SK-N-SH (cell line): ENCODE measurements at regions not wholly inside any gene's neighbourhood (a gene's known extent, or its start where the extent isn't known, plus 50 kb on each side); places are given as distances from the start of the nearest gene placed in this dataset.

ENCODE experiments used
- CTCF ChIA-PET: fragments of 300-600, 350-600 bp; formaldehyde crosslinking; extraction: SDS; loops from one replicate; lab custom pipeline; 2021; lab: Yijun Ruan, JAX
- POLR2A ChIA-PET: fragments of 350-600 bp; sonication (Branson Sonifier 250); formaldehyde crosslinking; extraction: SDS; loops from one replicate; lab custom pipeline; 2020; ENCODE audit warnings: antibody characterized with exemption, inconsistent platforms; lab: Yijun Ruan, JAX
- DNase-seq: peaks from one replicate; pipeline ENCODE4 v3.0.0; 2012
- H2AFZ ChIP-seq: fragments of 200-600 bp; sonication (generic); 2 replicates; pipeline ENCODE4 v1.8.1; 2016; ENCODE audit warnings: antibody characterized with exemption, mild to moderate bottlenecking, low read depth
- H3F3A ChIP-seq: fragments of 200-600 bp; sonication (generic); replicated peaks from 2 replicates; pipeline ENCODE3; 2016; ENCODE audit warnings: antibody characterized with exemption, mild to moderate bottlenecking; ENCODE audit not compliant: insufficient read depth
- H3K27ac ChIP-seq, 2 experiments: fragments of 200-500 bp in 1 of 2; fragments of 200-600 bp in 1 of 2; sonication (Bioruptor generic) in 1 of 2; sonication (generic), shearing (Covaris generic) in 1 of 2; 2 replicates each; pipeline versions ENCODE4 v1.5.1 to v1.6.1; 2014 to 2016; ENCODE audit warnings: low read depth in 2 of 2, inconsistent platforms in 1 of 2, low read length in 1 of 2, mild to moderate bottlenecking in 1 of 2, mixed read lengths in 1 of 2
- H3K27me3 ChIP-seq: fragments of 200-600 bp; sonication (generic), shearing (Covaris generic); 2 replicates; pipeline ENCODE4 v1.6.1; 2016; ENCODE audit warnings: mixed run types; ENCODE audit not compliant: insufficient read depth
- H3K36me3 ChIP-seq, 2 experiments: fragments of 200-500 bp in 1 of 2; fragments of 200-600 bp in 1 of 2; sonication (Bioruptor generic) in 1 of 2; sonication (generic) in 1 of 2; replicated peaks in 1 of 2; 2 replicates each; pipeline versions ENCODE3 to v1.5.1; 2014 to 2016; ENCODE audit warnings: low read length in 1 of 2, mild to moderate bottlenecking in 1 of 2; ENCODE audit not compliant: insufficient read depth in 2 of 2, control insufficient read depth in 1 of 2
- H3K4me1 ChIP-seq, 2 experiments: fragments of 200-500 bp in 1 of 2; fragments of 200-600 bp in 1 of 2; sonication (Bioruptor generic) in 1 of 2; sonication (generic), shearing (Covaris generic) in 1 of 2; 2 replicates each; pipeline versions ENCODE4 v1.5.1 to v1.6.1; 2014 to 2016; ENCODE audit warnings: low read depth in 1 of 2, low read length in 1 of 2, mixed run types in 1 of 2; ENCODE audit not compliant: insufficient read depth in 2 of 2, control insufficient read depth in 1 of 2
- H3K4me2 ChIP-seq: fragments of 200-600 bp; sonication (generic), shearing (Covaris generic); 2 replicates; pipeline ENCODE4 v1.6.1; 2017; ENCODE audit warnings: mixed run types
- H3K4me3 ChIP-seq, 2 experiments: fragments of 200-500 bp in 1 of 2; fragments of 200-600 bp in 1 of 2; sonication (Bioruptor generic) in 1 of 2; sonication (generic), shearing (Covaris generic) in 1 of 2; 2 replicates each; pipeline versions ENCODE4 v1.5.1 to v1.8.1; 2014 to 2016; ENCODE audit warnings: low read depth in 2 of 2, inconsistent platforms in 1 of 2, low read length in 1 of 2, mild to moderate bottlenecking in 1 of 2, mixed read lengths in 1 of 2, moderate library complexity in 1 of 2
- H3K79me2 ChIP-seq: fragments of 200-600 bp; sonication (generic); 2 replicates; pipeline ENCODE4 v1.8.1; 2017; ENCODE audit warnings: mild to moderate bottlenecking; ENCODE audit not compliant: insufficient read depth
- H3K9ac ChIP-seq: fragments of 200-600 bp; sonication (generic); 2 replicates; pipeline ENCODE4 v1.6.1; 2017; ENCODE audit warnings: mixed run types
- H3K9me2 ChIP-seq: fragments of 200-600 bp; sonication (generic); 2 replicates; pipeline ENCODE4 v1.6.1; 2017; ENCODE audit warnings: mixed run types
- H3K9me3 ChIP-seq: fragments of 200-600 bp; sonication (generic); 2 replicates; pipeline ENCODE4 v1.6.1; 2017; ENCODE audit warnings: mixed run types, mild to moderate bottlenecking, moderate library complexity
- H4K20me1 ChIP-seq: fragments of 200-600 bp; sonication (generic); 2 replicates; pipeline ENCODE4 v1.6.1; 2017; ENCODE audit warnings: mild to moderate bottlenecking, mixed run types; ENCODE audit not compliant: insufficient read depth
- ELF1 ChIP-seq: IDR thresholded peaks from 2 replicates; pipeline ENCODE4 v1.4.0; 2012
- EP300 ChIP-seq, 2 experiments: IDR thresholded peaks; 2 replicates each; pipeline versions ENCODE4 v1.4.0 to v1.6.1; 2012; ENCODE audit warnings: borderline replicate concordance in 1 of 2, low read depth in 1 of 2, low read length in 1 of 2
- EZH2phosphoT487 ChIP-seq: fragments of 200-600 bp; sonication (generic); IDR thresholded peaks from 2 replicates; pipeline ENCODE4 v1.6.1; 2017; ENCODE audit warnings: low read depth, mixed run types, mild to moderate bottlenecking, antibody characterized with exemption, moderate library complexity, borderline replicate concordance
- FOXM1 ChIP-seq: IDR thresholded peaks from 2 replicates; pipeline ENCODE4 v1.4.0; 2012; ENCODE audit warnings: low read depth, mild to moderate bottlenecking
- GATA2 ChIP-seq: sonication (generic); formaldehyde crosslinking; IDR thresholded peaks from 2 replicates; pipeline ENCODE4 v1.5.0; 2020; ENCODE audit warnings: mild to moderate bottlenecking, missing genetic modification reagents
- IRF3 ChIP-seq: fragments of 150-350 bp; IDR thresholded peaks from 2 replicates; pipeline ENCODE4 v1.6.1; 2016; ENCODE audit warnings: mild to moderate bottlenecking, low read depth, low read length
- JUND ChIP-seq: IDR thresholded peaks from 2 replicates; pipeline ENCODE4 v1.4.0; 2012
- MAX ChIP-seq: IDR thresholded peaks from 2 replicates; pipeline ENCODE4 v1.4.0; 2012; ENCODE audit warnings: low read depth
- MEF2A ChIP-seq: IDR thresholded peaks from 2 replicates; pipeline ENCODE4 v1.4.0; 2012; ENCODE audit warnings: low read depth, borderline replicate concordance
- MXI1 ChIP-seq: IDR thresholded peaks from 2 replicates; pipeline ENCODE4 v1.6.1; 2012; ENCODE audit warnings: mild to moderate bottlenecking, low read depth, low read length, improper control_type of control experiment
- NRF1 ChIP-seq: IDR thresholded peaks from 2 replicates; pipeline ENCODE4 v1.6.1; 2012; ENCODE audit warnings: low read depth, mild to moderate bottlenecking, low read length
- RAD21 ChIP-seq: IDR thresholded peaks from 2 replicates; pipeline ENCODE4 v1.6.1; 2012; ENCODE audit warnings: mild to moderate bottlenecking, low read length
- RCOR1 ChIP-seq: fragments of 150-350 bp; IDR thresholded peaks from 2 replicates; pipeline ENCODE4 v1.6.1; 2017; ENCODE audit warnings: antibody characterized with exemption, low read length
- REST ChIP-seq: IDR thresholded peaks from 2 replicates; pipeline ENCODE4 v1.6.1; 2012; ENCODE audit warnings: mild to moderate bottlenecking, low read depth, low read length, moderate library complexity
- RFX5 ChIP-seq: IDR thresholded peaks from 2 replicates; pipeline ENCODE4 v1.6.1; 2012; ENCODE audit warnings: mild to moderate bottlenecking, improper control_type of control experiment, low read length
- RXRA ChIP-seq: IDR thresholded peaks from 2 replicates; pipeline ENCODE4 v1.4.0; 2012; ENCODE audit warnings: low read depth, mild to moderate bottlenecking, borderline replicate concordance
- SIN3A ChIP-seq: IDR thresholded peaks from 2 replicates; pipeline ENCODE4 v1.6.1; 2012; ENCODE audit warnings: low read depth, mild to moderate bottlenecking, low read length, moderate library complexity, borderline replicate concordance
- TAF1 ChIP-seq: IDR thresholded peaks from 2 replicates; pipeline ENCODE4 v1.6.1; 2012; ENCODE audit warnings: low read depth, mild to moderate bottlenecking, low read length, moderate library complexity, borderline replicate concordance
- TEAD4 ChIP-seq: IDR thresholded peaks from 2 replicates; pipeline ENCODE4 v1.4.0; 2012; ENCODE audit warnings: mild to moderate bottlenecking, borderline replicate concordance; ENCODE audit not compliant: insufficient read depth
- WGBS: methylation state at CpG from one replicate; pipeline ENCODE4 v1.1.6; 2017; ENCODE audit warnings: low lambda C conversion rate; 5-methylcytosine and 5-hydroxymethylcytosine counted together

GRCh38 chr4:42235304-42236021 lies 83.0 kb upstream of the BEND4 start:
- H3K79me2 ChIP-seq, result no peaks in the 10 kb centered on the region
- H3K27ac ChIP-seq, result no peak overlapping the region
- H4K20me1 ChIP-seq, result no peaks in the 10 kb centered on the region
- no peak overlapping the region for H3K4me3 ChIP-seq
- H3K36me3 ChIP-seq, result no peaks in the 10 kb centered on the region
- ChIA-PET POLR2A (no interaction called here), CTCF (no interaction called here)
- no peaks in the 10 kb centered on the region for H3K9me3 ChIP-seq
- no peaks in the 10 kb centered on the region for H3K4me1 ChIP-seq
- no peaks in the 10 kb centered on the region for H3K9me2 ChIP-seq
- 69% methylated on average over 7 of the region's 7 CpGs for WGBS
- H3K9ac ChIP-seq, result no peak overlapping the region
- no peak overlapping the region for H2AFZ ChIP-seq
- no peaks in the 10 kb centered on the region for H3F3A ChIP-seq
- no peak for DNase-seq
- TF ChIP-seq IRF3 (no peak), RFX5 (no peak), TEAD4 (no peak), RCOR1 (no peak), SIN3A (no peak), RAD21 (no peak), EZH2phosphoT487 (no peak), JUND (no peak)
- no peak overlapping the region for H3K4me2 ChIP-seq
- H3K27me3 ChIP-seq, result no peaks in the 10 kb centered on the region

- no peaks in the 10 kb centered on the region for H3K4me1 ChIP-seq
- DNase-seq, result no peak
- no peaks in the 10 kb centered on the region for H3K79me2 ChIP-seq
- no peaks in the 10 kb centered on the region for H3F3A ChIP-seq
- no peaks in the 10 kb centered on the region for H3K27me3 ChIP-seq
- no peaks in the 10 kb centered on the region for H3K36me3 ChIP-seq
- no peak overlapping the region for H3K9ac ChIP-seq
- CTCF ChIA-PET, result no interaction called here
- H3K9me3 ChIP-seq, result no peaks in the 10 kb centered on the region
- no peaks in the 10 kb centered on the region for H4K20me1 ChIP-seq
- no peak overlapping the region for H3K27ac ChIP-seq
- POLR2A ChIA-PET, result no interaction called here
- H2AFZ ChIP-seq, result no peak overlapping the region
- H3K9me2 ChIP-seq, result no peaks in the 10 kb centered on the region
- H3K4me3 ChIP-seq, result no peak overlapping the region
- WGBS, result 35% methylated on average over 5 of the region's 5 CpGs
- H3K4me2 ChIP-seq, result no peak overlapping the region
- TF ChIP-seq MXI1, result no peak
- TF ChIP-seq ELF1, result no peak
- TF ChIP-seq RFX5, result no peak
- TF ChIP-seq TAF1, result no peak
- no peak for TF ChIP-seq JUND
- no peak for TF ChIP-seq RCOR1
- no peak for TF ChIP-seq GATA2 (CRISPR knock-in tag)
- TF ChIP-seq MAX, result no peak
- no peak for TF ChIP-seq IRF3
- TF ChIP-seq FOXM1, result no peak
- TF ChIP-seq RAD21, result no peak
- TF ChIP-seq RXRA, result no peak
- no peak for TF ChIP-seq EZH2phosphoT487
- TF ChIP-seq MEF2A, result no peak
- TF ChIP-seq NRF1, result no peak
- TF ChIP-seq REST, result no peak
- TF ChIP-seq EP300 (IDR thresholded peaks at IDR 0.05; ENCODE audit: borderline replicate concordance in 1 of 2, low read depth in 1 of 2, low read length in 1 of 2), result no peak
Measured at GRCh38 chr4:42237010-42237409, 84.6 kb upstream of the BEND4 start.
